HTR-8/SVneo (cell line): ENCODE measurements at regions not wholly inside any gene's neighbourhood (a gene's known extent, or its start where the extent isn't known, plus 50 kb on each side); places are given as distances from the start of the nearest gene placed in this dataset.

Source experiments
- DNase-seq: peaks from one replicate; pipeline ENCODE4 v3.0.0; 2011; ENCODE audit warnings: low spot score, mixed read lengths; ENCODE audit not compliant: insufficient read length
- FAIRE-seq: peaks from 2 replicates; lab custom pipeline; 2011; peaks lifted over from hg19 to GRCh38; lab: Jason Lieb, UNC

- FAIRE-seq (no peak), DNase-seq (no peak)
Observed at GRCh38 chr10:106520698-106521097, 643.8 kb downstream of the SORCS1 start.

- DNase-seq: no peak
- FAIRE-seq: no peak
Observed at GRCh38 chr10:106519376-106520030, 645.0 kb downstream of the SORCS1 start.

- no peak for FAIRE-seq
Observed at GRCh38 chr10:106515206-106515790, 649.2 kb downstream of the SORCS1 start.

GRCh38 chr10:106513352-106513771 lies 651.1 kb downstream of the SORCS1 start:
- DNase-seq: no peak
- FAIRE-seq: no peak

More at GRCh38 chr10:106515206-106515790, 649.2 kb downstream of the SORCS1 start:
- DNase-seq: no peak

- DNase-seq (no peak), FAIRE-seq (no peak)
Observed at GRCh38 chr10:106511917-106512316, 652.6 kb downstream of the SORCS1 start.

DNA sequence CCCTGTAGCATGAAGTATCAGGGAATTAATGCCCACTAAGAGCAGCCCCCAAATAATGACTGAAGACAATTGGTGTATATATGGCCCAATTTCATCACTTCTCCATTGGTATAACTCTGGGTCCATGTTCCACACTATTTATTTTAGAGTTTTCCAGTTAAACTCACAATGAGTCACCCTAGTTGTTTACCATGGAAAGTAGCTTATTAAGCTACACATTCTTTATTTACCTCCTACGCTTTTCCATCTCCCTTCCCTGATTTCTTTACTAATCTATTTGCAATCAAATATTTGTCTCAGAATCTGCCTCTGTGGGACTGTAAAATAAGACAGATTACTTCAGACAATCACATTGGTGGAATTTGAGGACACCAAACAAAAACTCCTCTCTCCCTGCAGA lies 655.6 kb downstream of the SORCS1 start:
- FAIRE-seq: no peak
- DNase-seq: no peak

DNA sequence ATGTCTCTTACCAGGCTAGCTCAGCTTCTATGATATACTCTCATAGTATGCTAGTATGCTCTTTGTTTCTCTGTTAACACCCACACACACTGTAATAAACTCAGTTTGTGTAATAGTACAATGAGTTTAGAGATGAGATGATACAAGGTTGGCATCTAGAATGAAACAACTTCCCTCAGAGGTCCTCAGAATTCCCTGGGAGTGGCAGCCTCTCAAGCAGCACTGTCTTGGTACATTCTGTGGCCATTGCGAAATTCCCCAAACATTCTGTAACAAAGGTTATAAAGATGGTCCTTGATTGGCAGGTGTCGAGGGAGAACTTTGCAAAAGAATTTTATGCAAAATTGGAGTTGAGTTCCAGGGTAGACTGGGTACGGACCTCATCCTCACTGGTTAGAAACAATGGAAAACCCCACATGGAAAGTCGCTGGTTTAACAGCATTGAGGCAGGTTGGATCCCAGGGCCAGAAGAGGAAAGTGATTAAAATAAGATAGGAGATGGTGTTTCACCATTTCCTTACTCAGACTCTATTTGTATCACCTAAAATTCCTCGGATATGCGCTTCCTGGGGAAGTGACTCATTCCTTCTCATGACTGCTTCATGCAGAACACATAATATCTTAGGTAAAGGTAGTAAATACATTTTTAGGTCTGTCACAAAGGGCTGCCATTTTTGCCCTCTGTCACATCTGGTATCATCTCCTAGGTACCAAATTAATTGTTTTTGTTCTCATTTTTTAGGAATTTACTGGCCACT lies 657.8 kb downstream of the SORCS1 start:
- no peak for FAIRE-seq
- no peak for DNase-seq

- no peak for FAIRE-seq
- DNase-seq: no peak
Observed at GRCh38 chr10:106504536-106504935, 660.0 kb downstream of the SORCS1 start.

DNA sequence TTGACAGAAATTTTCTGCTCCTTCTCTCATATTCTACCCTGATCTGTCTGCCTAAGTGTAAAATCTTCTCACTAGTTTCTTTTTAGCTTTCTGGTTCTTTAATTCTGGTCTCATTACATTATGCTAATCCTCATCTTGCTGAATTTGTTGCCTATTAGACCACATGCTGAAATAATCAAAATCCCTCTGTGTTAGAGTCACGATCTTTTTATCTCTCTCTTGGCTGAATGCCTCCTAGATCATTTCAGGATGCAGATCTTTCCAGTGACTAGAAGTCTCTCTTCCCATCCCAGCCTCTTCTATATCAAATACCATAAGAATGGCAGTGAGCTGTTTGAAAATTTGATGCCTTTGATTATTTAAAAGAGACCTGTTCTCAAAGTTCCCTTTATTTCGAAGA lies 661.9 kb downstream of the SORCS1 start:
- DNase-seq: no peak
- no peak for FAIRE-seq

DNA sequence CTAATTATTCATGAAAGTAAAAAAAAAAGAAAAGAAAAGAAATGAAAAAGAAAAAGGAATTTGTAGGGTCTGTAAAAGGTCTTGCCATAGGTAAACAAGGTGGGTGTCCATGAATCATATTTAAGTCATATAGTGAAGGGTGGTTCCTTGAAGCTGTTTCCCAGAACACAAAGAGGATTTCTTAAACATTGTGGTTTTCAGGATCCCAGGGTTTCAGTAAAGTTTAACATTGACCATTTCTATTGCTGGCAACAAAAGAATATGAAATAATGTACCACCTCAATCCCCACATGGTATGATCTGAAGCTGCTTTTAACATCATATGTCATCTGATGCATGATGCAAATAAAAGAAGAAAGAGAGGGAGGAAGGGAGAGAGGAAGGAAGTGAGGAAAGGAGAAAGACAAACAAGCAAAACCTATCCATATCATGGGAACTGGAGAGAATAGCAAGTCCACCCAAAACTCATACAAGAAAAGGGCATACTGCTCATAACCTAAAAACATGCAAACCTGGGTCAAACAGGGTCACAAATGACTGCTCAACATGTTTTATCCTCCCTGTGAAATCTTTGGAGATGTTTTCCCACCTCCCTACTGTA lies 663.5 kb downstream of the SORCS1 start:
- FAIRE-seq (no peak), DNase-seq (no peak)

DNA sequence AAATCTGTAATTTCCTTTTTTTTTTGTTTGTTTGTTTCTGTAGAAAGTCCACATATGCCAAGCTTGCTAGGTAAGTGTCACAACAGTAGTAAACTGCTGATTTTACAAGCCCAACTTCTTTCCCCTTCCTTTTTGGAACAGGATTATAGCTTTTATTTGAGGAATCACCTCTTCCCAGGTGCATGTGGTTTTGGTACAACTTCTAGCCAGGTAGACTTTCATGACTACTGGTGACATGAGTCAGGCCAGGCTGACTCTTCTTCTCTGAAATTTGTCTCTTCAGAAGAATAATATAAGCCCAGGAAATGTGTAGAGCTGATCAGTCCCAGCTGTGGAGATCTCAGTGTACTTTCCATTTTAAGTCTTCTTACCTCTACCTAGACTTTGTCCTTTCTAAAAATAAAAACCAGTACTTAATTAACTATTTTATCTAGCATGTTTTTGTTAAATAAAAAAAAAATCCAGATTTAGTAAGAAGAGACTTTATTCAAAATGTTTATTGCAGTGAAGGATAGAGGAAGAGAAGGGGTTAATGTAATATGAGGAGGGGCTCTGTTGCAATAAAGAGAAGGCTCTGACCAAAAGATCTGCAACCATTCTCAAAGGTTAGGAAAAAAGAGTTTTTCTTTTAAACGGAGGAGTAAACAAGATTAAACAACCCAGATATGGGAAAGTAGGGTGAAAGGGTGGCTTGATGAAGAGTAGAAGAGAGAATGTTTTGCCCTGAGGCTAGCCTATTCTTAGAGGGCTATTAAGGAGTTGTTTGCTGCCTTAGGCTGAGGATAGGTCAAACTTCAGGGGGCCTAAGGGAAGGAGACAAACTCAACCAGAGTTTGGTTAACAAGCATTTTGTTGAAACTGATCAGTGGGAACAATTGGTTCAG lies 664.2 kb downstream of the SORCS1 start:
- FAIRE-seq (no peak), DNase-seq (no peak)

DNA sequence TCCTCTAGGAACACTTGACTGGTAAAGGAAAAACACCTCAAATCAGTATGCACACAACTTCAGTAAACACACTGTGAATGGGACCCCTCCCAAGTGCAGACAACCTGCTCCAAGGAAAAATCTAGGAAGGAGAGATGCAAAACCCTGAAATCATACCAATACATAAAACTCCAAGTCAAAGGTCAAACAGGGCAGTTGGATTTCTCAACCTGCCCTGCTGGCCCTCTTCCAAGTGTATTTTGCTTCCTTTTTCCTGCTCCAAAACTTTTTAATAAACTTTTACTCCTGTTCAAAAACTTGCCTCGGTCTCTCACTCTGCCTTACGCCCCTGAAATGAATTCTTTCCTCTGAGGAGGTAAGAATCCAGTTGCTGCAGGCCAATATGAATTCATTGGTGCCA lies 665.1 kb downstream of the SORCS1 start:
- DNase-seq (no peak), FAIRE-seq (no peak)

- DNase-seq (no peak), FAIRE-seq (no peak)
Observed at GRCh38 chr10:106498675-106499074, 665.8 kb downstream of the SORCS1 start.

GRCh38 chr10:106495931-106496330 lies 668.6 kb downstream of the SORCS1 start:
- no peak for DNase-seq
- no peak for FAIRE-seq

- no peak for DNase-seq
- no peak for FAIRE-seq
Observed at GRCh38 chr10:106493751-106494150, 670.8 kb downstream of the SORCS1 start.

DNA sequence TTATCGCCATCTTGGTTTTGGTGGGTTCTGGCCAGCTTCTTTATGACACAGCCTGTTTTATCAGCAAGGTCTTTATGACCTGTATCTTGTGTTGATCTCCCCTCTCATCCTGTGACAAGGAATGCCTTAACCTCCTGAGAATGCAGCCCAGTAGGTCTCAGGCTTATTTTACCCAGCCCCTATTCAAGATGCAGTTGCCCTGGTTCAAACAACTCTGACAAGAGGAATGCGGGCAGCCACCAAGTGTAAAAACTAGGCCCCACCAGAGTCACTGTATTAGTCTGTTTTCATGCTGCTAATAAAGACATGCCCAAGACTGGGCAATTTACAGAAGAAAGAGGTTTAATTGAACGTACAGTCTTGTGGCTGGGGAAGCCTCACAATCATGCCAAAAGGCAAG lies 671.3 kb downstream of the SORCS1 start:
- DNase-seq (no peak), FAIRE-seq (no peak)

GRCh38 chr10:106487726-106488125 lies 676.8 kb downstream of the SORCS1 start:
- no peak for FAIRE-seq
- no peak for DNase-seq

GRCh38 chr10:106481598-106482275 lies 682.8 kb downstream of the SORCS1 start:
- FAIRE-seq: no peak
- no peak for DNase-seq

DNA sequence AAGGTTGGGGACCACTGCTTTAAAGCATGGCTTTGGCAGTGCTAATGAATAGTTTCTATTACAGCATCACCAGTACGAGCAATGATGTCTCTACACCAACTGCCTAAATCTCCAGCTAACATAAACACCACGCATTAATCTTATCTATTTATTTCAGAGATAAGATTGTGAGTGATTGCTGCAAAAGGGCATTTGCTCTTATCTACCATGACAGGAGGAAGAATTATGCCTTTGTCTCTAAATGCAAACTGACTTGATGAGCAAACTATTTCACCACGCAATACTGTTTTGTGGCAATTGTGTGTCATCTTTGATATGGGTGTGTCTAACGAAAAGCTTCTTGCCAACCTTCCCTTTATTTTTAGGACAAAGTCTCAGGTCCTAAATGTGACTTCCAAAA lies 684.9 kb downstream of the SORCS1 start:
- DNase-seq: no peak
- FAIRE-seq: no peak

DNA sequence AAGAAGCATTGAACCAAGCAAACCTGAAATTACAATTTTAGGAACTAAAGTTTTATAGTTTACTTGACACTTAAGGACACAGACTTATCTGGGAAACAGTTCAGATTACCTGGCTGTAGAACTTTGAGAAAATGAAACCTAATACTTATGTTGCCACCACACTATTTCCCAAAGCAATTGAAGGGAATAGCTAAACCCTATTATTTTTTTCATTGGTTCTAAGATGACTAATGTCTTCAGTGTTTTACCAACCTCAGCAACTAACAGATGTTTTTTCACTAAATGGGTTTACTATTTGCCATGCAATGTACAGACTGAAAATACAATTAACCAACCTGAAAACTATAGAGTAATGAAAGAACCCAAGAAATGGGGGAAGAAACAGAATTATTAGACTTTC lies 689.6 kb downstream of the SORCS1 start:
- no peak for DNase-seq
- FAIRE-seq: no peak
